K562 (cell line): ENCODE measurements at regions not wholly inside any gene's neighbourhood (a gene's known extent, or its start where the extent isn't known, plus 50 kb on each side); places are given as distances from the start of the nearest gene placed in this dataset.

Source experiments
- ATAC-seq: fragments of 200-7000 bp; cut with Tn5 transposase; 3 replicates; pipeline ENCODE4 v1.9.1; 2020; ENCODE audit warnings: moderate library complexity
- BruUV-seq: library from RNA; stranded (reverse); fragments of 400-500 nt; replicated peaks from 2 replicates; lab custom pipeline; 2021; lab: Mats Ljungman, UMichigan
- CTCF ChIA-PET: fragments of 300-600 bp; formaldehyde crosslinking; extraction: SDS; loops from one replicate; lab custom pipeline; 2021; ENCODE audit warnings: low intra/inter-chr PET ratio; lab: Yijun Ruan, JAX
- POLR2A ChIA-PET: fragments of 300-600, 350-650 bp; sonication (Branson Sonifier 250); formaldehyde crosslinking; extraction: SDS; loops from one replicate; lab custom pipeline; 2021; ENCODE audit warnings: antibody characterized with exemption, inconsistent platforms; lab: Yijun Ruan, JAX
- DNase-seq, 4 experiments: peaks; one replicate each; pipeline versions ENCODE4 v3.0.0 to v3.0.0-alpha.2; 2011 to 2018; ENCODE audit warnings: low spot score in 3 of 4, mixed read lengths in 3 of 4; ENCODE audit errors: extremely low read depth in 1 of 4
- FAIRE-seq: peaks from 2 replicates; lab custom pipeline; 2011; peaks lifted over from hg19 to GRCh38; lab: Jason Lieb, UNC
- H2AFZ ChIP-seq: 2 replicates; pipeline ENCODE4 v1.6.0; 2011; ENCODE audit warnings: low read depth, low read length, control low read depth, inconsistent platforms
- H3K27ac ChIP-seq: fragments of 200-600 bp; 3 replicates; pipeline ENCODE4 v1.8.0; 2011; ENCODE audit warnings: low read depth, mild to moderate bottlenecking, control low read depth, inconsistent platforms, low read length, moderate library complexity, mixed read lengths; ENCODE audit errors: extremely low read depth
- H3K27me3 ChIP-seq, 2 experiments: fragments of 300-600 bp in 1 of 2; 2 replicates in 1 of 2; 3 replicates in 1 of 2; pipeline versions ENCODE4 v1.6.0 to v1.8.0; 2011; ENCODE audit warnings: inconsistent platforms in 2 of 2, low read length in 2 of 2, mild to moderate bottlenecking in 1 of 2, mixed read lengths in 1 of 2, moderate library complexity in 1 of 2; ENCODE audit not compliant: control insufficient read depth in 2 of 2, insufficient read depth in 2 of 2
- H3K36me3 ChIP-seq: fragments of 300-600 bp; 3 replicates; pipeline ENCODE4 v1.8.0; 2011; ENCODE audit warnings: mild to moderate bottlenecking, low read length, inconsistent platforms; ENCODE audit not compliant: control insufficient read depth, insufficient read depth
- H3K4me1 ChIP-seq, 2 experiments: fragments of 200-600 bp in 1 of 2; replicated peaks in 1 of 2; 2 replicates in 1 of 2; 3 replicates in 1 of 2; pipeline versions ENCODE4 v1.5.1 to v1.8.0; 2011; ENCODE audit warnings: inconsistent platforms in 2 of 2, low read length in 2 of 2, mild to moderate bottlenecking in 1 of 2, mixed read lengths in 1 of 2, moderate library complexity in 1 of 2; ENCODE audit not compliant: control insufficient read depth in 2 of 2, insufficient read depth in 2 of 2
- H3K4me2 ChIP-seq: 2 replicates; pipeline ENCODE4 v1.6.1; 2011; ENCODE audit warnings: low read length, control low read depth, inconsistent platforms, mixed read lengths; ENCODE audit not compliant: insufficient read depth
- H3K4me3 ChIP-seq: fragments of 200-600 bp; sonication (generic), shearing (Covaris generic); 2 replicates; pipeline ENCODE4 v1.5.1; 2016; ENCODE audit warnings: control low read depth, inconsistent platforms
- H3K79me2 ChIP-seq: fragments of 200-600 bp; 3 replicates; pipeline ENCODE4 v1.8.0; 2011; ENCODE audit warnings: low read length, inconsistent platforms; ENCODE audit not compliant: control insufficient read depth, insufficient read depth
- H3K9ac ChIP-seq, 2 experiments: 2 replicates each; pipeline versions ENCODE4 v1.6.0 to v1.6.1; 2011; ENCODE audit warnings: low read depth in 2 of 2, low read length in 2 of 2, control low read depth in 1 of 2, inconsistent platforms in 1 of 2, mild to moderate bottlenecking in 1 of 2, mixed read lengths in 1 of 2; ENCODE audit not compliant: insufficient read depth in 1 of 2
- H3K9me1 ChIP-seq: one replicate; pipeline ENCODE4 v1.6.0; 2011; ENCODE audit warnings: inconsistent platforms, mild to moderate bottlenecking, low read length, moderate library complexity; ENCODE audit not compliant: control insufficient read depth, insufficient read depth
- H3K9me3 ChIP-seq: replicated peaks from 2 replicates; pipeline ENCODE4 v1.5.1; 2011; ENCODE audit warnings: low read depth, low read length, inconsistent platforms; ENCODE audit not compliant: control insufficient read depth, insufficient read depth
- H4K20me1 ChIP-seq: replicated peaks from 2 replicates; pipeline ENCODE4 v1.6.1; 2011; ENCODE audit warnings: low read length, inconsistent platforms, mixed read lengths; ENCODE audit not compliant: control insufficient read depth, insufficient read depth
- ARID1B ChIP-seq: fragments of 450-650 bp; IDR thresholded peaks from 2 replicates; pipeline ENCODE4 v1.6.1; 2016; ENCODE audit warnings: antibody characterized with exemption, mild to moderate bottlenecking, inconsistent platforms
- BRCA1 ChIP-seq, 2 experiments: fragments of 450-650 bp in 1 of 2; sonication (generic) in 1 of 2; formaldehyde crosslinking in 1 of 2; IDR thresholded peaks; 2 replicates each; pipeline versions ENCODE4 v1.5.0 to v1.6.1; 2017 to 2020; ENCODE audit warnings: mild to moderate bottlenecking in 1 of 2, missing genetic modification reagents in 1 of 2
- BRD4 ChIP-seq: fragments of 200-600 bp; sonication (generic); IDR thresholded peaks from 2 replicates; pipeline ENCODE4 v1.6.1; 2017; ENCODE audit warnings: inconsistent platforms
- DPF2 ChIP-seq: fragments of 450-650 bp; IDR thresholded peaks from 2 replicates; pipeline ENCODE4 v1.6.1; 2016
- NELFE ChIP-seq: IDR thresholded peaks from 2 replicates; pipeline ENCODE4 v1.6.1; 2011; ENCODE audit warnings: mild to moderate bottlenecking; ENCODE audit not compliant: insufficient read depth, insufficient read length
- SETDB1 ChIP-seq: IDR thresholded peaks from one replicate; pipeline ENCODE4 v1.6.1; 2012; ENCODE audit warnings: low read length, control low read depth, inconsistent platforms
- SMAD2 ChIP-seq: fragments of 150-350 bp; IDR thresholded peaks from 2 replicates; pipeline ENCODE4 v1.6.1; 2014; ENCODE audit warnings: low read depth, mild to moderate bottlenecking, low read length
- TFAM ChIP-seq: fragments of 250-450 bp; sonication (Bioruptor Pico); conservative IDR thresholded peaks from 2 replicates; pipeline ENCODE4 v1.5.0; 2021; ENCODE audit warnings: mild to moderate bottlenecking, moderate library complexity
- ZBTB1 ChIP-seq: sonication (generic); formaldehyde crosslinking; IDR thresholded peaks from 2 replicates; pipeline ENCODE4 v1.8.1; 2023; ENCODE audit warnings: missing genetic modification reagents, low read depth, mild to moderate bottlenecking, borderline replicate concordance
- ZKSCAN3 ChIP-seq: fragments of 250-450 bp; sonication (Bioruptor Pico); IDR thresholded peaks from 2 replicates; pipeline ENCODE4 v1.4.0; 2020
- ZNF184 ChIP-seq: sonication (generic); formaldehyde crosslinking; IDR thresholded peaks from 2 replicates; pipeline ENCODE4 v1.5.0; 2020; ENCODE audit warnings: missing genetic modification reagents
- WGBS: fragments of 100-300 bp; shearing (Covaris generic); methylation state at CpG from one replicate; pipeline ENCODE4 v1.1.6; 2016; ENCODE audit warnings: low coverage, mixed read lengths; ENCODE audit not compliant: insufficient coverage; ENCODE audit errors: missing lambda C conversion rate; 5-methylcytosine and 5-hydroxymethylcytosine counted together
- in situ Hi-C: fragments of 300-500 bp; cut with MboI; formaldehyde crosslinking; loops from 4 replicates; pipeline ENCODE4 v1.15.0; 2018; ENCODE audit warnings: inconsistent platforms, mixed read lengths
- intact Hi-C: fragments of 100-400 bp; cut with micrococcal nuclease; formaldehyde crosslinking; loops from 2 replicates; pipeline ENCODE4 v1.14.2; 2022
- TF ChIP-seq, protein P1 (sequence below): sonication (generic); formaldehyde crosslinking; IDR thresholded peaks from 2 replicates; pipeline ENCODE4 v1.4.0; 2020; ENCODE audit warnings: mild to moderate bottlenecking, missing genetic modification reagents
- TF ChIP-seq, protein P2 (sequence below): fragments of 150-350 bp; IDR thresholded peaks from 2 replicates; pipeline ENCODE4 v1.6.1; 2014; ENCODE audit warnings: low read depth, mild to moderate bottlenecking, low read length, borderline replicate concordance
- TF ChIP-seq, protein P3 (sequence below): fragments of 450-650 bp; formaldehyde crosslinking; IDR thresholded peaks from 2 replicates; pipeline ENCODE4 v1.4.0; 2022; ENCODE audit warnings: mild to moderate bottlenecking, moderate library complexity
- TF ChIP-seq, protein P4 (sequence below), 2 experiments: fragments of 200-800 bp in 1 of 2; sonication (Bioruptor generic) in 1 of 2; sonication (generic) in 1 of 2; formaldehyde crosslinking in 1 of 2; IDR thresholded peaks in 1 of 2; conservative IDR thresholded peaks in 1 of 2; 2 replicates each; pipeline versions ENCODE4 v1.5.0 to v1.6.1; 2016 to 2020; ENCODE audit warnings: missing compliant biosample characterization in 1 of 2, missing genetic modification characterization in 1 of 2, missing genetic modification reagents in 1 of 2

DNA sequence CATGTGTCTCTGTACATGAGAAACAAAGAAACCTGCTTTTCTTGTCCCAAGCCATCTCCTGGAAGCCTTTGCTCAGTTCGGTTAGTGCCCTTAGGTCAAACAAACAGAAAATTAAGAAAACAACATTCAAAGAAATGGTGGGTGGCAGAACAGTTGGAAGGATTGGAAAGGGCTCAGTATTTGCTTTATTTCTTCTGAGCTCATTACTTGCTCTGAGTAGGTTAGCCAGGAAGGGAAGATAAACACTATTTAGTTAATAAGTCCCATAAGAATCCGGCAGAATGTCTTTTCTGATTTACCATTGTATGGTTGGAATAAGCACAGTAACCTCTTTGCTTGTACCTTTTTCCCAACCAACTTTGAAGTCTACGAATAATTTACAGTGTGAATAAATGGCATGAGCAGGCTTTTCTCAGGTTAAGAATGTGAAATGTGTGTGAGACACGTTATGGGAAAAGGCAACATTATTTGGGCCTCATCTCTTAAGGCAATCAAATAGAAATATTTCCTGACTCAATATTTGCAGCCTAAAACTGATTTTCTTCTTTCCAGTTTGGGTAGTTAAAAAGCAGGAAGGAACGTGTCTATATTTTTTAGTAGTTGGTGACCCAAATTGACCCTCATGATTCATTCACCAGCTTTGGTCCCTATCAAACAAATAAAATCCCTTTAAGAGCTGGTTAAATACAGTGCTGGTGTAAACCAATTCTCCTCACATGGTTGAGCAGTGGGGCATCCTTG, 158.5 kb downstream of the DKK1 start:
- Histone ChIP-seq H3K9me3 (no peaks in the 10 kb centered on the region), H3K4me1 (no peaks in the 10 kb centered on the region)
- no peak for DNase-seq
- TF ChIP-seq ZNF184 (no peak), ARID1B (no peak), SMAD2 (no peak), ZKSCAN3 (CRISPR knock-in tag) (no peak), NELFE (no peak), ZBTB1 (CRISPR knock-in tag) (no peak), BRCA1 (IDR thresholded peaks at IDR 0.05) (no peak), BRCA1 (CRISPR knock-in tag; IDR thresholded peaks at IDR 0.05) (no peak), BRD4 (no peak), SETDB1 (no peak), DPF2 (no peak), TFAM (CRISPR knock-in tag) (no peak)
- TF ChIP-seq, protein P1, sequence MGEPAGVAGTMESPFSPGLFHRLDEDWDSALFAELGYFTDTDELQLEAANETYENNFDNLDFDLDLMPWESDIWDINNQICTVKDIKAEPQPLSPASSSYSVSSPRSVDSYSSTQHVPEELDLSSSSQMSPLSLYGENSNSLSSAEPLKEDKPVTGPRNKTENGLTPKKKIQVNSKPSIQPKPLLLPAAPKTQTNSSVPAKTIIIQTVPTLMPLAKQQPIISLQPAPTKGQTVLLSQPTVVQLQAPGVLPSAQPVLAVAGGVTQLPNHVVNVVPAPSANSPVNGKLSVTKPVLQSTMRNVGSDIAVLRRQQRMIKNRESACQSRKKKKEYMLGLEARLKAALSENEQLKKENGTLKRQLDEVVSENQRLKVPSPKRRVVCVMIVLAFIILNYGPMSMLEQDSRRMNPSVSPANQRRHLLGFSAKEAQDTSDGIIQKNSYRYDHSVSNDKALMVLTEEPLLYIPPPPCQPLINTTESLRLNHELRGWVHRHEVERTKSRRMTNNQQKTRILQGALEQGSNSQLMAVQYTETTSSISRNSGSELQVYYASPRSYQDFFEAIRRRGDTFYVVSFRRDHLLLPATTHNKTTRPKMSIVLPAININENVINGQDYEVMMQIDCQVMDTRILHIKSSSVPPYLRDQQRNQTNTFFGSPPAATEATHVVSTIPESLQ (CRISPR knock-in tag) = no peak
- TF ChIP-seq, protein P2, sequence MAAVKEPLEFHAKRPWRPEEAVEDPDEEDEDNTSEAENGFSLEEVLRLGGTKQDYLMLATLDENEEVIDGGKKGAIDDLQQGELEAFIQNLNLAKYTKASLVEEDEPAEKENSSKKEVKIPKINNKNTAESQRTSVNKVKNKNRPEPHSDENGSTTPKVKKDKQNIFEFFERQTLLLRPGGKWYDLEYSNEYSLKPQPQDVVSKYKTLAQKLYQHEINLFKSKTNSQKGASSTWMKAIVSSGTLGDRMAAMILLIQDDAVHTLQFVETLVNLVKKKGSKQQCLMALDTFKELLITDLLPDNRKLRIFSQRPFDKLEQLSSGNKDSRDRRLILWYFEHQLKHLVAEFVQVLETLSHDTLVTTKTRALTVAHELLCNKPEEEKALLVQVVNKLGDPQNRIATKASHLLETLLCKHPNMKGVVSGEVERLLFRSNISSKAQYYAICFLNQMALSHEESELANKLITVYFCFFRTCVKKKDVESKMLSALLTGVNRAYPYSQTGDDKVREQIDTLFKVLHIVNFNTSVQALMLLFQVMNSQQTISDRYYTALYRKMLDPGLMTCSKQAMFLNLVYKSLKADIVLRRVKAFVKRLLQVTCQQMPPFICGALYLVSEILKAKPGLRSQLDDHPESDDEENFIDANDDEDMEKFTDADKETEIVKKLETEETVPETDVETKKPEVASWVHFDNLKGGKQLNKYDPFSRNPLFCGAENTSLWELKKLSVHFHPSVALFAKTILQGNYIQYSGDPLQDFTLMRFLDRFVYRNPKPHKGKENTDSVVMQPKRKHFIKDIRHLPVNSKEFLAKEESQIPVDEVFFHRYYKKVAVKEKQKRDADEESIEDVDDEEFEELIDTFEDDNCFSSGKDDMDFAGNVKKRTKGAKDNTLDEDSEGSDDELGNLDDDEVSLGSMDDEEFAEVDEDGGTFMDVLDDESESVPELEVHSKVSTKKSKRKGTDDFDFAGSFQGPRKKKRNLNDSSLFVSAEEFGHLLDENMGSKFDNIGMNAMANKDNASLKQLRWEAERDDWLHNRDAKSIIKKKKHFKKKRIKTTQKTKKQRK = no peak
- TF ChIP-seq, protein P3, sequence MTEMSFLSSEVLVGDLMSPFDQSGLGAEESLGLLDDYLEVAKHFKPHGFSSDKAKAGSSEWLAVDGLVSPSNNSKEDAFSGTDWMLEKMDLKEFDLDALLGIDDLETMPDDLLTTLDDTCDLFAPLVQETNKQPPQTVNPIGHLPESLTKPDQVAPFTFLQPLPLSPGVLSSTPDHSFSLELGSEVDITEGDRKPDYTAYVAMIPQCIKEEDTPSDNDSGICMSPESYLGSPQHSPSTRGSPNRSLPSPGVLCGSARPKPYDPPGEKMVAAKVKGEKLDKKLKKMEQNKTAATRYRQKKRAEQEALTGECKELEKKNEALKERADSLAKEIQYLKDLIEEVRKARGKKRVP (CRISPR knock-in tag) = no peak
- TF ChIP-seq, protein P4, sequence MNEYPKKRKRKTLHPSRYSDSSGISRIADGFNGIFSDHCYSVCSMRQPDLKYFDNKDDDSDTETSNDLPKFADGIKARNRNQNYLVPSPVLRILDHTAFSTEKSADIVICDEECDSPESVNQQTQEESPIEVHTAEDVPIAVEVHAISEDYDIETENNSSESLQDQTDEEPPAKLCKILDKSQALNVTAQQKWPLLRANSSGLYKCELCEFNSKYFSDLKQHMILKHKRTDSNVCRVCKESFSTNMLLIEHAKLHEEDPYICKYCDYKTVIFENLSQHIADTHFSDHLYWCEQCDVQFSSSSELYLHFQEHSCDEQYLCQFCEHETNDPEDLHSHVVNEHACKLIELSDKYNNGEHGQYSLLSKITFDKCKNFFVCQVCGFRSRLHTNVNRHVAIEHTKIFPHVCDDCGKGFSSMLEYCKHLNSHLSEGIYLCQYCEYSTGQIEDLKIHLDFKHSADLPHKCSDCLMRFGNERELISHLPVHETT (CRISPR knock-in tag; conservative IDR thresholded peaks at IDR 0.05 in 1 of 2, IDR thresholded peaks at IDR 0.05 in 1 of 2) = no peak

More for the DNA sequence above, 158.5 kb downstream of the DKK1 start:
- POLR2A ChIA-PET = no interaction called here
- in situ Hi-C loops = no loop called here
- BruUV-seq = no TSS peak
- Histone ChIP-seq H3K27ac (no peak overlapping the region), H3K4me2 (no peak overlapping the region), H2AFZ (no peak overlapping the region), H3K9ac (no peak overlapping the region), H3K9me1 (no peaks in the 10 kb centered on the region), H3K4me3 (no peak overlapping the region), H4K20me1 (no peaks in the 10 kb centered on the region), H3K79me2 (no peaks in the 10 kb centered on the region), H3K27me3 (no peaks in the 10 kb centered on the region), H3K36me3 (no peaks in the 10 kb centered on the region)
- ATAC-seq (no peak), FAIRE-seq (no peak)
- intact Hi-C loops = no loop called here
- CTCF ChIA-PET = no interaction called here
- 3% methylated on average over 5 of the region's 5 CpGs for WGBS
